ENCODE measurements at regions not wholly inside any gene's neighbourhood (a gene's known extent, or its start where the extent isn't known, plus 50 kb on each side); places are given as distances from the start of the nearest gene placed in this dataset.
"Not testable (repeated sequence)": the region's sequence is repeated elsewhere in the genome, so short reads cannot be mapped to it uniquely, and the experiment has no call there.

DNA sequence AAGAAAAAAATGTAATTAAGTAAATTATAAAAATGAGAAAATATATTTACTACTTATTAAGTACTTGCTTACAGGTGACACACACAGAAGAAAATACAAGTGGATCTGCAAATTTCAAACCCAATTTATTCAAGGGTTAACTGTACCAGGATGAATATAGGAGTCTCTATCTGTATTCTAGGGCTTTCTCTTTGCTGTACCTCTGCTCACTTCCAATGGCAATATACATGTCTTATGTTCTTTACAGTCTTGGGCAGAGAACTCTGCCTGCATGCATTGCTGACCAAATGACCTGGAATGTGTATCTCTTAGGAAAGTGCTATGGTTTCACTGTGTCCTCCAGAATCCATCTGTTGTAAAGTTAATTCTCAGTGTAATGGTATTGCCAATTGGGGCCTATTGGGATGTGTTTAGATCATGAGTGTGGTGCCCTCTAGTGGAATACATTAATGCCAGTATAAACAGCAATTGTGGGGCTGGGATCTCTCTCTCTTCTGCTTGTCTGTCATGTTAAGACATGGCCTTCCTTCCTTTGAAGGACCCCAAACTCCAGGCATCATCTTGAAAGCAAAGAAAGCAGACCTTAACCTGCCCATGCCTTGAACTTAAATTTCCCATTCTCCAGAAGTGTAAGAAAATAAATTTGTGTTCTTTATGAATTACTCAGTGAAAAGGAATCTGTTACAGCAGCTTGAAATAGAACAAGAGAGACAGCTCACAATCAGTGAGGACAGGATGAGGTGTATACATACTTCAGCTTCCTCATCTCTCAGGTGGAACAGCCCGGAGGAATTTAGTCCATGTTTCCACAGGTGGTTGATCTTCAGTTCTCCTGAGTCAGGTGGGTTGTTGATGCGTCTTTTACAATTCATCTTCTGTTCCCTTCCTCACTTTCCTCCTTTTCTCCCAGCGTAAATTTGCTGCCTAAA is 356.9 kb downstream of the RPIA start:
- intact Hi-C loops (cut with DNase I): not testable (repeated sequence)
- peak in 20 of 42 donors; percentile 6 to 71 (median 28) for DNase-seq

- intact Hi-C loops (cut with DNase I); DNase-seq: not testable (repeated sequence)
Measured at GRCh38 chr2:89058616-89059015, 367.1 kb downstream of the RPIA start.

DNA sequence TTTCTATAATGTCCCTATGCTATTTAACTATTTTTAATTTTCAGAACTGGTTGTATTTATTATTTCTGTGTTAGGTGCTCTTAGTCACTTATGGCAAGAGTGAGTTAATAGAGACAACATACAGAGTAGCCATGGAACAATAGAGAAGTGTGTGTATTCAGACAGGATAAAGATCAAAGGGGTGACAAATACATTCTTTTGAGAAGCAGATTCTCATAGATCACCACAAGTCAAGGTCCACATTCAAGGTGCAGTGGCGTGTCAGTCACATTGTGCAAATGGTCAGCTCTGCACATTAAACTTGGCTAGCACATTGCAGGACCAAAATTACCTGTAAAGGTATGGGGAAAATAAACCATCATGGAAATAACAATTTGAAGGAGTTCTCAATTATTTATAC is 369.7 kb downstream of the RPIA start:
- intact Hi-C loops (cut with DNase I); DNase-seq: not testable (repeated sequence)

GRCh38 chr2:89076771-89077170 is 385.3 kb downstream of the RPIA start:
- DNase-seq; intact Hi-C loops (cut with DNase I): not testable (repeated sequence)

- intact Hi-C loops (cut with DNase I); DNase-seq: not testable (repeated sequence)
Measured at GRCh38 chr2:89092911-89093310, 401.4 kb downstream of the RPIA start.

- DNase-seq; intact Hi-C loops (cut with DNase I): not testable (repeated sequence)
Measured at GRCh38 chr2:89095060-89095459, 403.6 kb downstream of the RPIA start.

DNA sequence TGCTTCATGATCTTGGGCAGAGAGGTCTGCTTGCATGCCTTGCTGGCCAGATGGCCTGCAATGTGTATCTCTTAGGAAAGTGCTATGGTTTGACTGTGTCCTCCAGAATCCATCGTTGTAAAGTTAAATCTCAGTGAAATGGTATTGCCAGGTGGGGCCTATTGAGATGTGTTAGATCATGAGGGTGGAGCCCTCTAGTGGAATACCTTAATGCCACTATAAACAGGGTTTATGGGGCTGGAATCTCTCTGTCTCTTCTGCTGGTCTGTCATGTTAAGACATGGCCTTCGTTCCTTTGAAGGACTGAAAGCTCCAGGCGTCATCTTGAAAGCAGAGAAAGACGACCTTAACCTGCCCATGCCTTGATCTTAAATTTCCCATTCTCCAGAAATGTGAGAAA is 411.1 kb downstream of the RPIA start:
- intact Hi-C loops (cut with DNase I); DNase-seq: not testable (repeated sequence)

- intact Hi-C loops (cut with DNase I); DNase-seq: not testable (repeated sequence)
Measured at GRCh38 chr2:89106369-89107019, 415.0 kb downstream of the RPIA start.

GRCh38 chr2:89112434-89112833 is 421.0 kb downstream of the RPIA start:
- peak in 1 of 42 donors; percentile 1 for DNase-seq

GRCh38 chr2:89113286-89113685 is 421.8 kb downstream of the RPIA start:
- DNase-seq; intact Hi-C loops (cut with DNase I): not testable (repeated sequence)

More at GRCh38 chr2:89112434-89112833, 421.0 kb downstream of the RPIA start:
- intact Hi-C loops (cut with DNase I): not testable (repeated sequence)

DNA sequence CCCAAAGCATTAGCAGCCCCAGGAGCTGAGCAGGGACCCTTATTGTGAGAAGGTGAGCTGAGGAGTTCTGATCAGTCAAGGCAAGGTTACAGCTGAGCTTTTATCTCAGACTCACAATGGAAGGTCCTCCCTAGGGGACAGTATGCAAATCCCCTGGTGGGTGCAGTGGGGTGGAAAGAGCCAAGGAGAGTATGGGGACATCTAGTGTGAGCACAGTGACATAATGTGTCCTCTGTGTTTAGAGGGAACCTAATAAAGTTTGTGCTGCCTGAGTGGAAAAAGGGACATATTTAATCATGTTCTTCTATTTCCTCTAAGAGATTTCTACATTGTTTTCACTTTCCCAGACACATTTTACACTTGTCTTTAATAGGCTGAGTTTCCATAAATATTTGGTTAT is 438.0 kb downstream of the RPIA start:
- DNase-seq; intact Hi-C loops (cut with DNase I): not testable (repeated sequence)

DNA sequence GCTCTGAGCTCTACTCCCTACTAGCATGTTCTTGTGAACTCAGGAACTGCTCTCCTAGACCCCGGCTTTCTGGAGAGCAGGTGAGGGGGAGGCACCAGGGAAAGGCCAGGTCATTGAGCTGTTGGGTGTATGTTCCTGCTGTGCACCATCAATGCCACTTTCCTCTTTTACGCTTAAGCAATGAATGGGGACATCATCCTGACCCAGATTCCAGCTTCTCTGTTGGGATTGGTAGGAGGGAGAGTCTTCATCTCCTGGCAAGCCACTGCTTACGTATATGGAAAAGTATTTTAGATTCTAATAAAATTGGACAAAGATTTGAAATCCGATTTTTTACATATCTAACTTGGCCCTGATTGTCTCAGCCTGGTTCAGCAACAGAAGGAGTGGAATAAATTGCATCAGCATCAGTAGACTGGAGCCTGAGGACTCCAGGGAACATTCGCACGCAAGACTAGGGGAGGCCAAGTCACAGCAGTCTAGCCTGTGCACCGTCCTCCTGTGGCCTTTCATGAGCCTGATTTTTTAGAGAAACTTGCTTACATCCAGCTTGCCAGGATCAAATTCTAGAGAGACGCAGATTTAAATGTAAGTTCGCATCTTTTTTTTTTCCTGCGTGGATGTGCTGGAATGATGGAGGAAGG is 439.3 kb downstream of the RPIA start:
- not testable (repeated sequence) for DNase-seq

GRCh38 chr2:89142959-89143358 is 451.5 kb downstream of the RPIA start:
- peak in 1 of 42 donors; percentile 2 for DNase-seq
- intact Hi-C loops (cut with DNase I): not testable (repeated sequence)

More for the DNA sequence above, 439.3 kb downstream of the RPIA start:
- intact Hi-C loops (cut with DNase I): not testable (repeated sequence)

GRCh38 chr2:89145342-89145741 is 453.9 kb downstream of the RPIA start:
- intact Hi-C loops (cut with DNase I); DNase-seq: not testable (repeated sequence)

GRCh38 chr2:89148256-89148655 is 456.8 kb downstream of the RPIA start:
- DNase-seq; intact Hi-C loops (cut with DNase I): not testable (repeated sequence)

DNA sequence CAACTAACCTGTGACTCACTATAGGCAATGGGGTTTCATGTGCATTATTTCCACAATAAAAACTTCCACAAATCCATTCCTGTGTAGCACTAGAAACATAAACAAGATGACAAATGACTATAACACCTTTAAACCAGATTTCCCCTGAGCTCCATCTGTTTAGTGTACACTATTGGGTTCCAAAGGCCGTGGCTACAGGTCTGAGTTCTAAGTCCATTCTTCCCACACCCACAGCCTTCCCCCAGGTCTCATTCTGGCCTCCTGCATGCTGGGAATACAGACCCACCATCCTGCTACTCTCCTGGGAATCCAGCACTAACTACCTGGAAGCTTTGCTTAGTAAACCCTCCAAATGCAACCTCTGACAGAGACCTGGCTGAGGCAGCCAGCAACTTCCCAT is 460.2 kb downstream of the RPIA start:
- intact Hi-C loops (cut with DNase I); DNase-seq: not testable (repeated sequence)

GRCh38 chr2:89152501-89152900 is 461.0 kb downstream of the RPIA start:
- DNase-seq; intact Hi-C loops (cut with DNase I): not testable (repeated sequence)

- DNase-seq: peak in 12 of 42 donors; percentile 4 to 38 (median 16)
- intact Hi-C loops (cut with DNase I): not testable (repeated sequence)
Measured at GRCh38 chr2:89153210-89153609, 461.7 kb downstream of the RPIA start.

- DNase-seq; intact Hi-C loops (cut with DNase I): not testable (repeated sequence)
Measured at GRCh38 chr2:89154247-89154682, 462.8 kb downstream of the RPIA start.
